ENCODE measurements at regions not wholly inside any gene's neighbourhood (a gene's known extent, or its start where the extent isn't known, plus 50 kb on each side); places are given as distances from the start of the nearest gene placed in this dataset.

DNA sequence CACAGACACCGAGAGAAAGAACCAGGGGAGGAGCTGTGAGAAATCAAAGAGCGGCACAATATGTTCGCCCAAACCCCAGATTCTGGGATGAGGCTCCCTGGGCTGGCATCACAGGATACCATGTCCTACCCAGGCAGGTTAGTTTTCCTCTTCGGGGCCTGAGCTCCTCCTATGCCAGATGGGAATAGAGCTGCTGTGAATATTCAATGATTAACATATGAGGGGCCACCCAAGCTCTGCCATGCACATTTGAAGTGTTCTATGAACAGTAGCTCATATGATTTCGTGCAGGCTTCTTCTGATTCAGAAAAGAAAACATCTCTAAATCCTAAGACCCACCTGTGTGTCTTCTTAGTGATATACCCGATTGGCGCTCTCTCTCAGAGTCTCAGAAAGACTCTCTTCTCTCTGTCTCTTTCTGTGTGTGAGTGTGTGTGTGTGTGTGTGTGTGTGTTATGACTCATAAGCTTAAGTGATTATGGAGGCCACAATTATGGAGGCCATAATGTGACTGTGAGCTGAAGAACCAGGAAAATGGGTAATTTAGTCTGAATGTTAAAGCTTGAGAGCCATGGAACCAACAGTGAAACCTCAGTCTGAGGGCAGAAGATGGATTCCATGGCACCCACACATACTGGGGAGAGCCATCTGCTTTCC is 220.5 kb downstream of the KLF6 start:
- no peak for TF ChIP-seq CTCF (IDR thresholded peaks at IDR 0.05)
- no peak for TF ChIP-seq POLR2A (IDR thresholded peaks at IDR 0.05)

All from heart left ventricle (tissue), 13 donors.